ENCODE measurements at regions not wholly inside any gene's neighbourhood (a gene's known extent, or its start where the extent isn't known, plus 50 kb on each side); places are given as distances from the start of the nearest gene placed in this dataset.

DNA sequence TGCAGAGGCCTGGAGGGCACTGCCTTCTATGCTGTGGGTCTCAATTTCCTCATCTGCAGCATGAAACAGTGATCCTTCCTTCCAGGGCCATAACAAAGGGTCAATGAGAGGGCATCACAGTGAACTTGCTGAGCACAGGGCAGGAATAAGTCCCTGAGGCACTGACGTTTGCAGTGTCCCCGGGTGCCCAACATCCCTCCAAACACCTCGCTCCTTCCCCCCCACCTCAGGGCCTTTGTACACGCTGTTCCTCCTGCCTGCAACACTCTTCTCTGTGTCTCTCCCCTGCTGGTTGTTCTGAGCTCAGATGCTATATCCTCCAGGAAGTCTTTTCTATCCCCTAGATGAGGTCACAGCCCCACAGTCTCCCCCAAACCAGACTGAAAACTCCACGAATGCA lies 59.7 kb upstream of the TCF20 start:
- H3K27ac Mint-ChIP-seq (ENCODE audit: unreplicated experiment): no peak overlapping the region
- no peaks in the 10 kb centered on the region for H3K36me3 Mint-ChIP-seq (ENCODE audit: unreplicated experiment)
- no peak for DNase-seq
- peak overlapping the region; percentile 13 for H3K4me3 Mint-ChIP-seq (ENCODE audit: unreplicated experiment)
- H3K9me3 Mint-ChIP-seq (ENCODE audit: unreplicated experiment): peaks cover 3% of the 10 kb centered on the region
- H3K4me1 Mint-ChIP-seq (ENCODE audit: low read depth, unreplicated experiment): peaks cover 21% of the 10 kb centered on the region
- peaks cover 16% of the 10 kb centered on the region for H3K27me3 Mint-ChIP-seq (ENCODE audit: unreplicated experiment)
- TF ChIP-seq, protein P1, sequence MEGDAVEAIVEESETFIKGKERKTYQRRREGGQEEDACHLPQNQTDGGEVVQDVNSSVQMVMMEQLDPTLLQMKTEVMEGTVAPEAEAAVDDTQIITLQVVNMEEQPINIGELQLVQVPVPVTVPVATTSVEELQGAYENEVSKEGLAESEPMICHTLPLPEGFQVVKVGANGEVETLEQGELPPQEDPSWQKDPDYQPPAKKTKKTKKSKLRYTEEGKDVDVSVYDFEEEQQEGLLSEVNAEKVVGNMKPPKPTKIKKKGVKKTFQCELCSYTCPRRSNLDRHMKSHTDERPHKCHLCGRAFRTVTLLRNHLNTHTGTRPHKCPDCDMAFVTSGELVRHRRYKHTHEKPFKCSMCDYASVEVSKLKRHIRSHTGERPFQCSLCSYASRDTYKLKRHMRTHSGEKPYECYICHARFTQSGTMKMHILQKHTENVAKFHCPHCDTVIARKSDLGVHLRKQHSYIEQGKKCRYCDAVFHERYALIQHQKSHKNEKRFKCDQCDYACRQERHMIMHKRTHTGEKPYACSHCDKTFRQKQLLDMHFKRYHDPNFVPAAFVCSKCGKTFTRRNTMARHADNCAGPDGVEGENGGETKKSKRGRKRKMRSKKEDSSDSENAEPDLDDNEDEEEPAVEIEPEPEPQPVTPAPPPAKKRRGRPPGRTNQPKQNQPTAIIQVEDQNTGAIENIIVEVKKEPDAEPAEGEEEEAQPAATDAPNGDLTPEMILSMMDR (IDR thresholded peaks at IDR 0.05; ENCODE audit: partially characterized antibody, unreplicated experiment): no peak

DNA sequence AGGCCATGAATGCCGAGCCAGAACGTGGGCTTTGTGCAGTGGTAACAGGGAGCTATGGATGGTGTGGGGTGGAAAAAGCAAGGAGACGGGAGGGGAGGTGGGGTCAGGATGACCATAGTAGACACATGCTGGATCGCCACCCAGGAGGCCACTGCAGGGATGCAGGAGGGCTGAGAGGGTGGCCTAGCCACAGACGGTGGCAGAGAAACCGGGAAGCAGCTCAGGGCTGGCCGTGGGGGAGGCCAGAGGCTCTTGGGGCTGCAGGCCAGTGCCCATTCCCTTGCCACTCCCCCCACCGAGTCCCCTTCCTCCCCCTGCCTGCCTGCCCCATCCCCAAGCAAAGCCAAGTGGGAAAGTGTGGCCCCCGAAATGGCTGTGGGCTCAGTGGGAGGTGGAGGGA lies 59.1 kb upstream of the TCF20 start:
- Mint-ChIP-seq H3K27ac (ENCODE audit: unreplicated experiment) (peak overlapping the region; percentile 48), H3K36me3 (ENCODE audit: unreplicated experiment) (no peaks in the 10 kb centered on the region), H3K4me3 (ENCODE audit: unreplicated experiment) (no peak overlapping the region), H3K27me3 (ENCODE audit: unreplicated experiment) (peaks cover 16% of the 10 kb centered on the region), H3K9me3 (ENCODE audit: unreplicated experiment) (peaks cover 3% of the 10 kb centered on the region), H3K4me1 (ENCODE audit: low read depth, unreplicated experiment) (peaks cover 22% of the 10 kb centered on the region)
- no peak for DNase-seq
- TF ChIP-seq, protein P1 (IDR thresholded peaks at IDR 0.05; ENCODE audit: partially characterized antibody, unreplicated experiment): no peak

DNA sequence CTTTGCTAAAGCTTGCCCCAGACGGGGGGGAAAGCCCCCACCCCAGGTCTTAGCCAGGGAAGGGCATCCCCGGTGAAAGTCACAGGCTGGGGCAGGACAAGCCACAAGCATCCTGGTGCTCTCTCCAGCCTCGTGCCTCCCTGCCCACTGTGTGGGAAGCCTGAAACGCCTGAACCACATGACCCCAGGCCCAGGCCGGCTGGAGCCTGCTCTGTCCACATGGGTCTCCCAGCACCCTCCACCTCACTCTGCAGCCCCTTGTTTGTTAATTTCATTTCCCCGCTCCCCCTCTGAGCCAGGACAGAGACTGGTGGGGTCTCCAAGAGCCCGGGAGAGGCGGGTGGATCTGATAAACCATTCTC lies 58.3 kb upstream of the TCF20 start:
- Mint-ChIP-seq H3K36me3 (ENCODE audit: unreplicated experiment) (no peaks in the 10 kb centered on the region), H3K4me3 (ENCODE audit: unreplicated experiment) (no peak overlapping the region), H3K9me3 (ENCODE audit: unreplicated experiment) (peaks cover 6% of the 10 kb centered on the region), H3K27me3 (ENCODE audit: unreplicated experiment) (peaks cover 16% of the 10 kb centered on the region), H3K27ac (ENCODE audit: unreplicated experiment) (no peak overlapping the region), H3K4me1 (ENCODE audit: low read depth, unreplicated experiment) (peaks cover 23% of the 10 kb centered on the region)
- no peak for DNase-seq
- TF ChIP-seq, protein P1 (IDR thresholded peaks at IDR 0.05; ENCODE audit: partially characterized antibody, unreplicated experiment): no peak

DNA sequence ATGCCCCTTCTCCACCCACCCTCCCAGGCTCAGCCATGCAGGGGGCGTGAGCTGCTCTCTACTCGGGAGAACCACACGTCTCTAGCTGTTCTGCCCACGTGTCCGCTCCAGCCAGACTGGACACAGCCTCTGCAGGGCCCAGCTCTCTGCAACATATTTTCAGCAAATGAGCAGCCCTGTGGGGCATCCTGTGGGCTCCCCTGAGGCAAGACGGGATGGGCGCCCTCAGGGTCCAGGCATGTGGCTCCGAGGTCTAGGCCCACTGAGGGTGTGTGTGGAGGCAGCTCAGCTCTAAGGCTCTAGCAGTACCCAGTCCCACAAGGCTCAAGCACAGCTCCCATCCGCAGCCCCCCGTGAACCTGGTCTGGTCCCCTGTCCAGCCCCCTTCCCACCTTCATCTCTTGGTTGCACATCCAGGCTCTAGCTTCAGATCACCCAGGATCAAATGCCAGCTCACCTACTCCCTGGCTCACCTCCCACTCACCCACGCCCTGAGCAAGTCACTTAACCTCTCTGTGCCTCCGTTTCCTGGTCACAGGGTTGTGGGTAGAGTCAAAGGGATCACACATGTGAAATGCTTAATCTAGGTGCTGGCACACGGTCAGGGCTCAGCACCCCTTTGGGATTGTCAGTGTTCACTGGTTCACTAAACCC lies 57.8 kb upstream of the TCF20 start:
- Mint-ChIP-seq H3K36me3 (ENCODE audit: unreplicated experiment) (no peaks in the 10 kb centered on the region), H3K27me3 (ENCODE audit: unreplicated experiment) (peaks cover 14% of the 10 kb centered on the region), H3K4me1 (ENCODE audit: low read depth, unreplicated experiment) (peaks cover 23% of the 10 kb centered on the region), H3K27ac (ENCODE audit: unreplicated experiment) (peak overlapping the region; percentile 39), H3K4me3 (ENCODE audit: unreplicated experiment) (peak overlapping the region; percentile 14), H3K9me3 (ENCODE audit: unreplicated experiment) (peaks cover 6% of the 10 kb centered on the region)
- TF ChIP-seq, protein P1 (IDR thresholded peaks at IDR 0.05; ENCODE audit: partially characterized antibody, unreplicated experiment): no peak
- no peak for DNase-seq

DNA sequence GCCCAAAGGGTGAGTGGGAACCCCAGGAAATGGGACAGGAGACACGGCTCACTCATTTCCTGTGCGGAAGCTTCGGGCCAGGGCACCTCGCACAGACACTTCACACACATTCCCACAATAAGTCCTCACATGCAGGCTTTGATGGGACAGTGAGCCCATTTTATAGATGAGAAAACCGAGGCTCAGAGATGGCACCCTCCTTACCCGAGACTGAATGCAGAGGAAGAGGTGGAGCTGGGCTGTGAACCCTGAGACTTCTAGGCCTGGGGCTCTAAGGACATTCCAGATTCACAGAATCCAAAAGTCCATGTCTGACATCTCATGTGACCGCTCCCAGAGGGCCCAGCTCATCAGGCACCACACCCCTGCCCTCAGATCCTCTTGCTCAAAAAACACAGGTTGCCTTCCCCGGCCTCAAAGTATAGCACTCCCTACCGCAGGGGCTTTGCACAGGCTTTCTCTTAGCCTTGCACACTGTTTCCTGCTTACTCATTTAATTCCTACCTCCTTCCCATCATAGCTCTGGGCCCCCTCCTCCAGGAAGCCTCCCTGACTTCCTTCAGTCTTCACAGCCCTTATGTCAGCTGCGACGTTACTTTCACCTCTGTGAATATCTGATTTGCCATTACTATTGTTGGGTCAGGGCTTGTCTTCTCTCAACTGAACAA lies 57.1 kb upstream of the TCF20 start:
- Mint-ChIP-seq H3K4me3 (ENCODE audit: unreplicated experiment) (peak overlapping the region; percentile 14), H3K27me3 (ENCODE audit: unreplicated experiment) (peaks cover 14% of the 10 kb centered on the region), H3K9me3 (ENCODE audit: unreplicated experiment) (peaks cover 7% of the 10 kb centered on the region), H3K36me3 (ENCODE audit: unreplicated experiment) (no peaks in the 10 kb centered on the region), H3K4me1 (ENCODE audit: low read depth, unreplicated experiment) (peaks cover 24% of the 10 kb centered on the region), H3K27ac (ENCODE audit: unreplicated experiment) (no peak overlapping the region)
- DNase-seq: no peak
- TF ChIP-seq, protein P1 (IDR thresholded peaks at IDR 0.05; ENCODE audit: partially characterized antibody, unreplicated experiment): no peak

Data from glutamatergic neuron (in vitro differentiated cells).